ENCODE measurements at regions not wholly inside any gene's neighbourhood (a gene's known extent, or its start where the extent isn't known, plus 50 kb on each side); places are given as distances from the start of the nearest gene placed in this dataset.

- POLR2A ChIA-PET: no interaction called here
These were observed 188.7 kb downstream of the RPAP3 start for GRCh38 chr12:47517122-47517521.

GRCh38 chr12:47509398-47509851, 196.4 kb downstream of the RPAP3 start:
- Histone ChIP-seq H3K36me3 (ENCODE audit: control insufficient read depth in 4 of 4, insufficient read depth in 4 of 4, low read length in 3 of 4) (no peaks in the 10 kb centered on the region), H3K27me3 (replicated peaks in 2 of 5; ENCODE audit: control insufficient read depth in 4 of 5, insufficient read depth in 5 of 5, low read length in 4 of 5) (no peaks in the 10 kb centered on the region), H3K4me3 (ENCODE audit: control insufficient read depth in 1 of 7, extremely low read depth in 1 of 7, insufficient read depth in 4 of 7, low read depth in 2 of 7, low read length in 6 of 7) (no peak overlapping the region), H3K9me3 (ENCODE audit: control extremely low read depth in 1 of 5, control insufficient read depth in 4 of 5, insufficient read depth in 2 of 5, low read depth in 1 of 5, low read length in 4 of 5) (peaks cover 0 to 11% (median 3%) of the 10 kb centered on the region in 5 experiments), H3K27ac (ENCODE audit: insufficient read depth in 1 of 2, low read depth in 1 of 2, low read length in 2 of 2, poor library complexity in 1 of 2, severe bottlenecking in 2 of 2) (no peak overlapping the region), H3K4me1 (ENCODE audit: control extremely low read depth in 1 of 4, control insufficient read depth in 4 of 4, insufficient read depth in 4 of 4, low read length in 3 of 4) (no peaks in the 10 kb centered on the region)
- 100% methylated on average over 1 of the region's 1 CpG for WGBS (ENCODE audit: insufficient coverage)
- no peak for DNase-seq
- ChIA-PET POLR2A (no interaction called here), CTCF (no interaction called here)

More at GRCh38 chr12:47517122-47517521, 188.7 kb downstream of the RPAP3 start:
- DNase-seq: no peak
- WGBS (ENCODE audit: insufficient coverage): no CpG with 5 or more reads among the region's 4 CpGs
- Histone ChIP-seq H3K9me3 (ENCODE audit: control extremely low read depth in 1 of 5, control insufficient read depth in 4 of 5, insufficient read depth in 2 of 5, low read depth in 1 of 5, low read length in 4 of 5) (peaks cover 0 to 33% (median 6%) of the 10 kb centered on the region in 5 experiments), H3K4me1 (ENCODE audit: control extremely low read depth in 1 of 4, control insufficient read depth in 4 of 4, insufficient read depth in 4 of 4, low read length in 3 of 4) (no peaks in the 10 kb centered on the region), H3K36me3 (ENCODE audit: control insufficient read depth in 4 of 4, insufficient read depth in 4 of 4, low read length in 3 of 4) (no peaks in the 10 kb centered on the region), H3K4me3 (ENCODE audit: control insufficient read depth in 1 of 7, extremely low read depth in 1 of 7, insufficient read depth in 4 of 7, low read depth in 2 of 7, low read length in 6 of 7) (no peak overlapping the region), H3K27ac (ENCODE audit: insufficient read depth in 1 of 2, low read depth in 1 of 2, low read length in 2 of 2, poor library complexity in 1 of 2, severe bottlenecking in 2 of 2) (no peak overlapping the region), H3K27me3 (replicated peaks in 2 of 5; ENCODE audit: control insufficient read depth in 4 of 5, insufficient read depth in 5 of 5, low read length in 4 of 5) (no peaks in the 10 kb centered on the region)
- CTCF ChIA-PET: no interaction called here

- Histone ChIP-seq H3K27me3 (replicated peaks in 2 of 5; ENCODE audit: control insufficient read depth in 4 of 5, insufficient read depth in 5 of 5, low read length in 4 of 5) (no peaks in the 10 kb centered on the region), H3K4me3 (ENCODE audit: control insufficient read depth in 1 of 7, extremely low read depth in 1 of 7, insufficient read depth in 4 of 7, low read depth in 2 of 7, low read length in 6 of 7) (no peak overlapping the region), H3K9me3 (ENCODE audit: control extremely low read depth in 1 of 5, control insufficient read depth in 4 of 5, insufficient read depth in 2 of 5, low read depth in 1 of 5, low read length in 4 of 5) (peaks cover 0 to 4% (median 0%) of the 10 kb centered on the region in 5 experiments), H3K4me1 (ENCODE audit: control extremely low read depth in 1 of 4, control insufficient read depth in 4 of 4, insufficient read depth in 4 of 4, low read length in 3 of 4) (no peaks in the 10 kb centered on the region), H3K36me3 (ENCODE audit: control insufficient read depth in 4 of 4, insufficient read depth in 4 of 4, low read length in 3 of 4) (no peaks in the 10 kb centered on the region), H3K27ac (ENCODE audit: insufficient read depth in 1 of 2, low read depth in 1 of 2, low read length in 2 of 2, poor library complexity in 1 of 2, severe bottlenecking in 2 of 2) (no peak overlapping the region)
- DNase-seq: no peak
- ChIA-PET POLR2A (no interaction called here), CTCF (no interaction called here)
- WGBS (ENCODE audit: insufficient coverage): 100% methylated on average over 3 of the region's 3 CpGs
These were observed 198.6 kb downstream of the RPAP3 start for GRCh38 chr12:47507221-47507620.

GRCh38 chr12:47504775-47505446, 200.9 kb downstream of the RPAP3 start:
- ChIA-PET CTCF (no interaction called here), POLR2A (no interaction called here)
- Histone ChIP-seq H3K9me3 (ENCODE audit: control extremely low read depth in 1 of 5, control insufficient read depth in 4 of 5, insufficient read depth in 2 of 5, low read depth in 1 of 5, low read length in 4 of 5) (peaks cover 0 to 3% (median 0%) of the 10 kb centered on the region in 5 experiments), H3K36me3 (ENCODE audit: control insufficient read depth in 4 of 4, insufficient read depth in 4 of 4, low read length in 3 of 4) (no peaks in the 10 kb centered on the region), H3K4me1 (ENCODE audit: control extremely low read depth in 1 of 4, control insufficient read depth in 4 of 4, insufficient read depth in 4 of 4, low read length in 3 of 4) (no peaks in the 10 kb centered on the region), H3K27ac (ENCODE audit: insufficient read depth in 1 of 2, low read depth in 1 of 2, low read length in 2 of 2, poor library complexity in 1 of 2, severe bottlenecking in 2 of 2) (no peak overlapping the region), H3K27me3 (replicated peaks in 2 of 5; ENCODE audit: control insufficient read depth in 4 of 5, insufficient read depth in 5 of 5, low read length in 4 of 5) (no peaks in the 10 kb centered on the region), H3K4me3 (ENCODE audit: control insufficient read depth in 1 of 7, extremely low read depth in 1 of 7, insufficient read depth in 4 of 7, low read depth in 2 of 7, low read length in 6 of 7) (no peak overlapping the region)
- WGBS (ENCODE audit: insufficient coverage): 84% methylated on average over 10 of the region's 11 CpGs
- DNase-seq: peak in 2 of 3 donors; percentile 12 to 21

GRCh38 chr12:47493801-47494200, 212.0 kb downstream of the RPAP3 start:
- H3K4me1 ChIP-seq (ENCODE audit: control extremely low read depth in 1 of 4, control insufficient read depth in 4 of 4, insufficient read depth in 4 of 4, low read length in 3 of 4): no peaks in the 10 kb centered on the region
- peaks cover 0 to 14% (median 2%) of the 10 kb centered on the region in 5 experiments for H3K9me3 ChIP-seq (ENCODE audit: control extremely low read depth in 1 of 5, control insufficient read depth in 4 of 5, insufficient read depth in 2 of 5, low read depth in 1 of 5, low read length in 4 of 5)
- no peak overlapping the region for H3K27ac ChIP-seq (ENCODE audit: insufficient read depth in 1 of 2, low read depth in 1 of 2, low read length in 2 of 2, poor library complexity in 1 of 2, severe bottlenecking in 2 of 2)
- ChIA-PET POLR2A (no interaction called here), CTCF (no interaction called here)
- H3K36me3 ChIP-seq (ENCODE audit: control insufficient read depth in 4 of 4, insufficient read depth in 4 of 4, low read length in 3 of 4): no peaks in the 10 kb centered on the region
- peaks cover 0 to 2% (median 0%) of the 10 kb centered on the region in 5 experiments for H3K27me3 ChIP-seq (replicated peaks in 2 of 5; ENCODE audit: control insufficient read depth in 4 of 5, insufficient read depth in 5 of 5, low read length in 4 of 5)
- WGBS (ENCODE audit: insufficient coverage): 80% methylated on average over 1 of the region's 3 CpGs
- no peak for DNase-seq
- H3K4me3 ChIP-seq (ENCODE audit: control insufficient read depth in 1 of 7, extremely low read depth in 1 of 7, insufficient read depth in 4 of 7, low read depth in 2 of 7, low read length in 6 of 7): no peak overlapping the region

DNA sequence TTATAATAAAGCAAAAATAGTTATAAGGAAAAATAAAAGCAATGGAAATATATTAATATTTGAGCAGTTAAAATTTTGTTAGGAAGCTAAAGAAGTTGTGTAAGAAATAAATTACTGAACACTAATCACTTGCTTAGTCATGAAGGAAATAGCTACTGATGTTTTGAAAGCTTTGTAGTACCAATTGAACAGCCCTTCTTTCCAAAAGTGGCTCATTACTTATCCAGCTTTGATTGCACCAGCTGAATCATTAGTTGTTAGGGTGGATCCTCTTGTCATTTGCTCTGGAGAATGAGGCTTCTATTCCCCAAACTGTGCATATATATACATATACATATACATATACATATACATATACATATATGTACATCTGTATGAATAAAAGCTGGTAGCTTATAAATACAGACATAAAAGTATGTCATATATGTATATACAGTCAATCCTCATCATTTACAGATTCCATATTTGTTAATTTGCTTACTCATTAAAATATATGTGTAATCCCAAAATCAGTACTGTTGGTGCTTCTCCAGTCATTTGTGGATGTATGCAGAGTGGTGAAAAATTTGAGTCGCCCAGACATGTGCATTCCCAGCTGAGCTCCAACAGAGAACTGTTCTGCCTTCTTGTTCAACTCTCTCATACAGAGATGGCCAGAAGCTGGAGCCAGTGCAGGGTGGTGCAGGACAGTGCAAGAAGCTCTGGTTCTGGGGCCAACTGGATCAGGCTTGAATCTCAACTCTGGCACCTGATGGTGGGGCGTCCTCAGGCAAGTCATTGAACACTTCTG, 214.1 kb downstream of the RPAP3 start:
- Histone ChIP-seq H3K4me3 (ENCODE audit: control insufficient read depth in 1 of 7, extremely low read depth in 1 of 7, insufficient read depth in 4 of 7, low read depth in 2 of 7, low read length in 6 of 7) (no peak overlapping the region), H3K27ac (ENCODE audit: insufficient read depth in 1 of 2, low read depth in 1 of 2, low read length in 2 of 2, poor library complexity in 1 of 2, severe bottlenecking in 2 of 2) (no peak overlapping the region), H3K27me3 (replicated peaks in 2 of 5; ENCODE audit: control insufficient read depth in 4 of 5, insufficient read depth in 5 of 5, low read length in 4 of 5) (peaks cover 0 to 2% (median 0%) of the 10 kb centered on the region in 5 experiments), H3K4me1 (ENCODE audit: control extremely low read depth in 1 of 4, control insufficient read depth in 4 of 4, insufficient read depth in 4 of 4, low read length in 3 of 4) (no peaks in the 10 kb centered on the region), H3K36me3 (ENCODE audit: control insufficient read depth in 4 of 4, insufficient read depth in 4 of 4, low read length in 3 of 4) (no peaks in the 10 kb centered on the region), H3K9me3 (ENCODE audit: control extremely low read depth in 1 of 5, control insufficient read depth in 4 of 5, insufficient read depth in 2 of 5, low read depth in 1 of 5, low read length in 4 of 5) (peaks cover 0 to 12% (median 4%) of the 10 kb centered on the region in 5 experiments)
- POLR2A ChIA-PET: no interaction called here
- DNase-seq: no peak
- CTCF ChIA-PET: interaction anchor here (0.8 kb wide), 1 partner anchor 11 kb away, joined by 3 read pairs; no protein-coding TSS in a partner anchor
- WGBS (ENCODE audit: insufficient coverage): 100% methylated on average over 1 of the region's 2 CpGs

GRCh38 chr12:47488888-47489287, 216.9 kb downstream of the RPAP3 start:
- WGBS (ENCODE audit: insufficient coverage): 86% methylated on average over 1 of the region's 1 CpG
- no peak for DNase-seq
- Histone ChIP-seq H3K27ac (ENCODE audit: insufficient read depth in 1 of 2, low read depth in 1 of 2, low read length in 2 of 2, poor library complexity in 1 of 2, severe bottlenecking in 2 of 2) (no peak overlapping the region), H3K9me3 (ENCODE audit: control extremely low read depth in 1 of 5, control insufficient read depth in 4 of 5, insufficient read depth in 2 of 5, low read depth in 1 of 5, low read length in 4 of 5) (peaks cover 0 to 13% (median 4%) of the 10 kb centered on the region in 5 experiments), H3K36me3 (ENCODE audit: control insufficient read depth in 4 of 4, insufficient read depth in 4 of 4, low read length in 3 of 4) (no peaks in the 10 kb centered on the region), H3K27me3 (replicated peaks in 2 of 5; ENCODE audit: control insufficient read depth in 4 of 5, insufficient read depth in 5 of 5, low read length in 4 of 5) (peaks cover 0 to 2% (median 0%) of the 10 kb centered on the region in 5 experiments), H3K4me1 (ENCODE audit: control extremely low read depth in 1 of 4, control insufficient read depth in 4 of 4, insufficient read depth in 4 of 4, low read length in 3 of 4) (no peaks in the 10 kb centered on the region), H3K4me3 (ENCODE audit: control insufficient read depth in 1 of 7, extremely low read depth in 1 of 7, insufficient read depth in 4 of 7, low read depth in 2 of 7, low read length in 6 of 7) (no peak overlapping the region)
- ChIA-PET CTCF (no interaction called here), POLR2A (no interaction called here)

Measured in common myeloid progenitor, CD34-positive (primary cell).